ENCODE measurements at regions not wholly inside any gene's neighbourhood (a gene's known extent, or its start where the extent isn't known, plus 50 kb on each side); places are given as distances from the start of the nearest gene placed in this dataset.

DNA sequence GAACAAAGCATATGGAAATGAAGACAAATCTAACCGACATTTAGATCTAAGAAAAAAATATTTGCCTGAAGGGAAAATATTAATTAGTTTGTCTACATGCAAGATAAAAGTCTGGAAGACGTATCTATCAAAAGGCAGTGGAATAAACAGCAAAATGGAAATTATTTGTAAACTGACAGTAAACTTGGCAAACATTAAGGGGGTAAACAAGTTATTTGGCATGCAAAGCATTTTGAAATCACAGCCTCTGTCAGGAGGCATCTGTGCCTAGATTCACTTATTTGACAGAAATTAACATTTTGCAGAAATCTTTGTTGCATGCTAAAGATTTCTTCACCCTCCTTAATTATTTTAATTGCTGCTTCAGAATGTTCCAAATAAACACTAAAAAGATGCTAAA is 1065.8 kb upstream of the POU3F4 start:
- Histone ChIP-seq H3K79me1 (ENCODE audit: insufficient read depth, low read depth, low read length, poor library complexity, severe bottlenecking) (no peaks in the 10 kb centered on the region), H3K27ac (ENCODE audit: insufficient read length, low read depth, low read length) (no peak overlapping the region), H4K20me1 (ENCODE audit: control insufficient read depth, insufficient read depth, insufficient read length) (no peaks in the 10 kb centered on the region), H3K23me2 (ENCODE audit: insufficient read length, low read depth, low read length, poor library complexity, severe bottlenecking) (no peaks in the 10 kb centered on the region), H3K56ac (ENCODE audit: insufficient read length, low read depth, low read length) (no peak overlapping the region), H3K4me1 (ENCODE audit: insufficient read depth, low read length) (no peaks in the 10 kb centered on the region), H3K9me3 (ENCODE audit: control insufficient read depth, low read depth, low read length) (no peaks in the 10 kb centered on the region), H2AK5ac (ENCODE audit: insufficient read length, low read length) (no peak overlapping the region), H3K14ac (ENCODE audit: insufficient read depth, low read length) (no peak overlapping the region), H2BK12ac (ENCODE audit: insufficient read length, low read depth, low read length) (no peak overlapping the region), H4K91ac (ENCODE audit: insufficient read length, low read depth, low read length) (no peak overlapping the region), H2BK20ac (ENCODE audit: low read depth, low read length, poor library complexity, severe bottlenecking) (no peak overlapping the region), H3K18ac (ENCODE audit: insufficient read length, low read depth, low read length) (no peak overlapping the region), H3K9ac (ENCODE audit: extremely low read depth, insufficient read length, low read length) (no peak overlapping the region), H3K4ac (ENCODE audit: low read depth, low read length) (no peak overlapping the region), H3K27me3 (ENCODE audit: insufficient read depth, low read length) (no peaks in the 10 kb centered on the region), H4K5ac (ENCODE audit: insufficient read length, low read depth, low read length) (no peak overlapping the region), H3K23ac (ENCODE audit: insufficient read length, low read depth, low read length) (no peak overlapping the region), H2BK5ac (ENCODE audit: insufficient read length, low read length) (no peak overlapping the region), H4K8ac (replicated peaks; ENCODE audit: insufficient read length, low read depth, low read length) (no peak overlapping the region), H2BK120ac (ENCODE audit: low read depth, low read length, poor library complexity, severe bottlenecking) (no peak overlapping the region), H3K4me2 (ENCODE audit: insufficient read depth, insufficient read length, low read length) (no peak overlapping the region), H2AFZ (ENCODE audit: low read length) (no peak overlapping the region), H3T11ph (ENCODE audit: low read length) (no peak overlapping the region), H2BK15ac (ENCODE audit: low read depth, low read length) (no peak overlapping the region), H3K79me2 (ENCODE audit: insufficient read depth, low read length) (no peaks in the 10 kb centered on the region)
- Mint-ChIP-seq H3K27me3 (ENCODE audit: low read depth) (no peaks in the 10 kb centered on the region), H3K9me3 (peaks cover 63 to 72% of the 10 kb centered on the region in 2 experiments), H3K4me3 (no peak overlapping the region), H3K4me1 (no peaks in the 10 kb centered on the region), H3K27ac (no peak overlapping the region), H3K36me3 (ENCODE audit: insufficient read depth in 1 of 3, low read depth in 3 of 3) (peaks cover 0 to 2% (median 0%) of the 10 kb centered on the region in 3 experiments; a peak in 4 of 7 replicates)
- TF ChIP-seq, protein P1, sequence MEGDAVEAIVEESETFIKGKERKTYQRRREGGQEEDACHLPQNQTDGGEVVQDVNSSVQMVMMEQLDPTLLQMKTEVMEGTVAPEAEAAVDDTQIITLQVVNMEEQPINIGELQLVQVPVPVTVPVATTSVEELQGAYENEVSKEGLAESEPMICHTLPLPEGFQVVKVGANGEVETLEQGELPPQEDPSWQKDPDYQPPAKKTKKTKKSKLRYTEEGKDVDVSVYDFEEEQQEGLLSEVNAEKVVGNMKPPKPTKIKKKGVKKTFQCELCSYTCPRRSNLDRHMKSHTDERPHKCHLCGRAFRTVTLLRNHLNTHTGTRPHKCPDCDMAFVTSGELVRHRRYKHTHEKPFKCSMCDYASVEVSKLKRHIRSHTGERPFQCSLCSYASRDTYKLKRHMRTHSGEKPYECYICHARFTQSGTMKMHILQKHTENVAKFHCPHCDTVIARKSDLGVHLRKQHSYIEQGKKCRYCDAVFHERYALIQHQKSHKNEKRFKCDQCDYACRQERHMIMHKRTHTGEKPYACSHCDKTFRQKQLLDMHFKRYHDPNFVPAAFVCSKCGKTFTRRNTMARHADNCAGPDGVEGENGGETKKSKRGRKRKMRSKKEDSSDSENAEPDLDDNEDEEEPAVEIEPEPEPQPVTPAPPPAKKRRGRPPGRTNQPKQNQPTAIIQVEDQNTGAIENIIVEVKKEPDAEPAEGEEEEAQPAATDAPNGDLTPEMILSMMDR (conservative IDR thresholded peaks at IDR 0.05): no peak
- WGBS (ENCODE audit: extremely low coverage, insufficient read length, low lambda C conversion rate): no CpG with 5 or more reads among the region's 2 CpGs
- no peak for DNase-seq
